ENCODE measurements at regions not wholly inside any gene's neighbourhood (a gene's known extent, or its start where the extent isn't known, plus 50 kb on each side); places are given as distances from the start of the nearest gene placed in this dataset.

GRCh38 chr18:51668607-51669006, 471.1 kb upstream of the MEX3C start:
- peak; percentile 73 for TF ChIP-seq CTCF (IDR thresholded peaks at IDR 0.05; ENCODE audit: low read depth, low read length)
- TF ChIP-seq EZH2phosphoT487 (IDR thresholded peaks at IDR 0.05; ENCODE audit: low read depth): no peak
